C1 segment of cervical spinal cord (tissue), 14 donors: ENCODE measurements at regions not wholly inside any gene's neighbourhood (a gene's known extent, or its start where the extent isn't known, plus 50 kb on each side); places are given as distances from the start of the nearest gene placed in this dataset.
"Not testable (repeated sequence)": the region's sequence is repeated elsewhere in the genome, so short reads cannot be mapped to it uniquely, and the experiment has no call there.

Experiments
- DNase-seq, 14 donors: peaks; one replicate each; lab custom pipeline; 2025; lab: John Stamatoyannopoulos, UW

DNA sequence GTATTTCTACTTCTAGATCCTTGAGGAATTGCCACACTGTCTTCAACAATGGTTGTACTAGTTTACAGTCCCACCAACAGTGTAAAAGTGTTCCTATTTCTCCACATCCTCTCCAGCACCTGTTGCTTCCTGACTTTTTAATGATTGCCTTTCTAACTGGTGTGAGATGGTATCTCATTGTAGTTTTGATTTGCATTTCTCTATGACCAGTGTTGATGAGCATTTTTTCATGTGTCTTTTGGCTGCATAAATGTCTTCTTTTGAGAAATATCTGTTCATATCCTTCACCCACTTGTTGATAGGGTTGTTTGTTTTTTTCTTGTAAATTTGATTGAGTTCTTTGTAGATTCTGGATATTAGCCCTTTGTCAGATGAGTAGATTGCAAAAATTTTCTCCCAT is 1447.0 kb downstream of the ZPLD1 start:
- not testable (repeated sequence) for DNase-seq

DNA sequence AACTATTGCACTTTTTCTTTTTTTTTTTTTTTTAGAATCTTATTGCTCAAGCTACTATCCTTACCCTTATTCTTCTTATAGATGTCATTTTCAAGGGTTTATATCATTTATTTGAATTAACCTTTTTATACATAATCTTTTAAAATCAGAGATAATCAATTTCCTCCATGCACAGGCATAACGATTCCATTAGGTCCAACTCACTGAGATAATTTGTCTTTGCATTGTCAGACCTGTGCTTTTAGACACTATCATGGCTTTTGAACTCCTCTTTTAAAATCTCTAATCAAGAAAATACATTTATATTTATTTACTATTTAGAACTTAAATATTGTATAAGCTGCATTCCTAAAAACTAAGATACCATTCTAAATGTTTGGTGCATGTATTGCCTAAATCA is 1454.9 kb downstream of the ZPLD1 start:
- DNase-seq = no peak

DNA sequence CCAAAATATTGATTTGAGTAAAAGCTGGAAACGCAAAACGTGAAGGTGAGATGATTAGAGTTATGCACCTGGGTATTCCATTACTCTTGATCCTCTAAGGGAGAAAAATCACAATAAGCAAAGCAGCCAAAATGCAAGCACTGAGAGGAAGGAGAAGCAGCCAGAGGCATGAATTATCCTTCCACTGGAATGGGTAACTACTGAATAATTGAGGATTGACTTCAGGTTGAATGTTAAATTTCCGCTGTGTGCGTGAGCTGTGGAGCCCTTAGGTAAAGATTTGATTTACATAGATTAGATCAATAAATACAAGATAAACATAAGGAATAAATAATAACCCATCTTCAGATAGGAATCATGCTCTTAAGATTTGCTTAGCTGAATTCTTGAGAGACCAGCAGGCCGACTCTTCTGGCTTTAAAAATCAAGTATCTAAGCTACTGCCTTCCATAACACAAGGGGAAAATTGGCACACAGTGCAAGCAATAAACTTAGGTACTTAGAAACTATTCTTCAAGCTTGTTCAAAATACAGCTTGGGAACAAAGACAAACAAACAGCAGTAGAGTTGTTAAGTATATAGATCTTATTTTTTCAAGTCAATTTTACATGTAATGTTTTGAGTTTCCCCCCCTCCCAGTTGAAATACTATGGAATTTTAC is 1459.5 kb downstream of the ZPLD1 start:
- no peak for DNase-seq

DNA sequence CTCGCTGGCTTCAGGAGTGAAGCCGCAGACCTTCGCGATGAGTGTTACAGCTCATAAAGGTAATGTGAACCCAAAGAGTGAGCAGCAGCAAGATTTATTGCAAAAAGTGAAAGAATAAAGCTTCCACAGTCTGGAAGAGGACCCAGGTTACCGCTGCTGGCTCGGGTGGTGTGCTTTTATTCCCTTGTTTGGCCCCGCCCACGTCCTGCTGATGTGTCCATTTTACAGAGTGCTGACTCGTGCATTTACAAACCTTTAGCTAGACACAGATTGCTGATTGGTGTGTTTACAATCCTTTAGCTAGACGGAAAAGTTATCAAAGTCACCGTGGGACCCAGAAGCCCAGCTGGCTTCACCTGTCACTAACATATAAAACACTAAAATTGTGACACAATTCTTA is 1464.5 kb downstream of the ZPLD1 start:
- no peak for DNase-seq

DNA sequence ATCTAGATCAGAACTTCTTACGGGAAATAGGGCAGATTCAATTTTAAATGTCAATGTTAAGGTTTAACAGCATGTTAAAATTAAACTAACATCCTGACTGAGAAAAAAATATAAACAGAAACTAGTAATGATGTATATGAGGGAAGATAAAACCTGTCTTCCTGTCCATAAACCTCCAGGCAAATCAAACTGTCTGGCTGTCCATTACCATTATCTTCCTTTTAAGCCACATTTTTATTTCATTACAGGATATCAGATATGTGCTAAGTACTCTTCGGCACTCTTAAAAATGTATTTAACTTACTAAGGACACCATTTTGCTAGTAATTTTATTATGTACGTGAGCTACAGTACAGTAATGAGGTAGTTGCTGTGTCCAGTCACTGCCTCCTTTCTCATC is 1461.7 kb upstream of the ALCAM start:
- no peak for DNase-seq

DNA sequence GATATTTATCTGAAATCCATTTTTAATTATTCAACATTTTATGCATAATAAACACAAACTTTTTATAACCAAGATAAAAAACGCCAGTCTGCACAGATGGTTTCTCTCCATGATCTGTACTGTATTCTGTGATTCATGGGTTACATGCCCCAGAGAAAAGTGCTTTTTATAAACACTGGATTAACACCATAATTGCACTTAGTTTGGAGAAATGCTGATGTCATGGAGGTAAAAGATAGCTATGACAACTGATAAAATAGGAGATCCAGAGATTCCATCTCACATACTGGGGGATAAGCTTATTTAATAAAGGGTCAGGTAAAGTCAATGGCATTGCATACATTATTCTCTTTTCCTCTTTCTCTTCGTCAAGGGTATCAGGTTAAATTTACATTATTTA is 1460.4 kb upstream of the ALCAM start:
- DNase-seq = no peak

DNA sequence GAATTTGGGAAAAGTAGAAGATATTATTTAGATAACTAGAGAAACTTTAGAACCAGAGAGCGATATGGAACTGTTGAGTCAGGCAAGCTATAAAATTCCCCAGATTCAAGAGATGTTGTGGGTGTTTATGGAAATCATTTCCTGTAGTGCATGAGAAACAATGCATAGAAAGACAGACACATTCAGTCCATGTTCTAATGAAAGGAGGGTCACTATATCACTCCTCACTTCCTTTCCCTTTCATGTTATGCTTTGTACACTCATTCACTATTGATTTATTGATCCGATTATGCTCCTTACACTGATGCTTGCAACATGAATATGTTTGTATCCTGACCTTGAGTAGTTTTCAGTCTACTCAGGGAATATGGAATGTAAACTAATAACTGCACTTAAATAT is 1459.9 kb upstream of the ALCAM start:
- DNase-seq = no peak

DNA sequence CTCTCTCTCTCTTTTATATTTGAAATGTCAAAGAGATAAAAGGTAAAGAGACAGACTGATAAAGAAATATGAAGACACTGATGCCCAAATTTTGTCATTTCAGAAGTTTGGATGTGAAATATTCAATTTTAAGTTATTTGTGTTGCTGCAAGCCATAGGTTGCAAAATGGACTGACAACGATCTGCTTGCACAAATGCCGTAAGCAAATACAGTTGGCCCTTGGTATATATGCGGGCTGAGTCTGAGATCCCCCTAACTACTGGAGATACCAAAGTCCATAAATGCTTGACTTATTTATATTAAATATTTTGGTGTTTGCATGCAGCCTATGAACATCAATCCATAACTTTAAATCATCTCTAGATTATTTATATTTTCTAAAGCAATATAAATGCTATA is 1459.1 kb upstream of the ALCAM start:
- no peak for DNase-seq

DNA sequence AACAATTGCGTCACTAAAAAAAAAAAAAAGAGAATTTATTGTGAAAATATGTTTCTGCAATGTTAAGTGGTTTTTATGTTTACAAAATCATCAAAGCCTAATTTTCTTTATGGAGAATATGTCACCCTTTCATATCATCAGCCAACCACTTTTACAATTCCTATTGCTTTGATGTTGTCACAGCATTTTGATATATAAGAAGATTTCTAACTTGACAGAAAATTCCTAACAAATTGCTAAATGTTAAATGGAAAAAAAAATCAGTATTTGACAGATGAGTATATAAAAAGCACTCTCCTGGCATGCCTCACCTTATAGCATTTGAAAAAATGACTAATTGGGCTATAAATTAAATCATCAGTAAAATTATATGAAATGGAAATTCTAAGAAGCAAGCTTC is 1457.3 kb upstream of the ALCAM start:
- no peak for DNase-seq

DNA sequence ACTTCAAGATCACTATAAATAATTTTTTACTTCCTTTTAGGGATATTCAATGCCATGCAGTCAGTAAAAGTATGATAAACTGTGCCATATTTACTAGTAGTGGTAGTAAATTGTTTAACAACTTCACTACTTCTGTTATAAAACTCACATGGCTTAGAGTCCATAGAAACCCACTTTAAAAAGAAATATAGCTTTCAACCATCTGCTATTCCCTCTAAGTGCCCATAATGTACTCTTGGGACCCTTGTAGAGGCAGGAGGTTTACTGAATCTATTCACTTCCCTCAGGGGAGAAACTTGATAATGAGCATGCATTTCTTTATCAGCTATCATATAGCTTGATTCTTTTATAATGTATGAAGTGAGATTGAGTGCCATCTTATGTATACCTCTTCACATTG is 1448.4 kb upstream of the ALCAM start:
- no peak for DNase-seq

DNA sequence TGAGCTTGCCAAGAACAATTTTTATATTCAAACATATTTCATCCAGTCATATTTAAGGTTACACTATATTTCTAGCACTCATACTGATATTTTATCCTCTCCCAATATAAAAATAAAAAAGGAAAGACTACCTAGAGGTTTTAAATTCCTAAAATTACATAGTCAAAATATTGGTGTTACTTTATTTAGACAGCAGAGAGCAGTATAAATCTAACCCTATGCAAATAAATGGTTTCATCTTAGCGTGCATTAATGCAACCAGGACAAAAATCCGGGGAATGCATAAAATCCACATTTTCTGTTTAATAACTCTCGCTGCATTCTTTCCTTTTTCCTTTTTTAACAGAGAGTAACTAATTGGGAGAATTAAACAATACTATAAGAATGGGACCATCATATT is 1447.4 kb upstream of the ALCAM start:
- no peak for DNase-seq

DNA sequence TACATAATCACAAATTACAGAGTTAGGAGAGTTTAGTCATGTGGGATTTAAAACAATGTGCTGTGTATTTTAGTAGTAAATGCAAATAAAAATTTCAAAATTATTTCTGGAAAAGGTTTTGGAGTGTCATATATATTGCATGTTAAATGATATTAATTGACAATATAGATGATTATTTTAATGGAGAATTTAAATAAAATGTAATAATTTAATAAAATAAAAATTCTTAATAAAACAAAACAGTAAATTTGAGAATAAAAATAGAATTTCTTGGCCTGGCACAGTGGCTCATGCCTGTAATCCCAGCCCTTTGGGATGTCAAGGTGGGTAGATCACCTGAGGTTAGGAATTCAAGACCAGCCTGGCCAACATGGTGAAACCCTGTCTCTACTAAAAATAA is 1442.8 kb upstream of the ALCAM start:
- DNase-seq = no peak

DNA sequence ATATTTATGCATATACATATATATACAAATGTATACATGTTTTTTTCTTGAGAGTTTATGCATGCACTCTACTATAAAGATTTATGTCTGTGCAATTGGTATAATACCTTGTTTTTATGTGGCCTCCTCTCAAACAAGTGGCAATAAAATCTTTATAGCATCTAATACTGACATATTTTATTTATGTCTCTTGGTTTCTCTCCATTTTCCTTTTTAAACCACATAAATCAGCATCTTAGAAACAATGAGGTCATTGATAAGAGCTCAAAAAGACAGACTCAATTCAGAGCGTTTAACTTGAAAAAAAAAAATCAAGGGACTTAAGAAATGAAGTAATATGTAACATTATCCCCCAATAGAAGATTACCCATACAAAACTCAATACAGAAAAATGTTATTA is 1442.2 kb upstream of the ALCAM start:
- DNase-seq = no peak

DNA sequence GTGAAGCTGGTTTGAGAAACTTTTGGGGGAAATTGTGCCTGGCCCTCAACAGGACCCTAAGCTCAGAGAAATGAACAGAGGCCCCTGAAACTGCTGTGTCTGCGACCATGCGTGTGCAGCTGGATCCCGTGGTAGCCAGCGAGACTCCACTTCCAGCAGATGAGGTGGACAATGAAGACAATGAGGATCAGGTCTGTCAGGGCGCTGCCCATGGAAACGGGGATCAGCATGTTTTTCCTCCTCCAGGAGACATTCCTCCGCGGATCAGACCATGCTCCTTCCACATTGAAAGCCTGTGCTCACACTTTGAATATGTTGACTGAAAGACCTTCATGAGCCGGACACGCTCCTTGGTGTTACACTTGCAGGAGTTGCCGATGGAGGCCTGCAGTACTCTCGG is 1439.8 kb upstream of the ALCAM start:
- DNase-seq = no peak

DNA sequence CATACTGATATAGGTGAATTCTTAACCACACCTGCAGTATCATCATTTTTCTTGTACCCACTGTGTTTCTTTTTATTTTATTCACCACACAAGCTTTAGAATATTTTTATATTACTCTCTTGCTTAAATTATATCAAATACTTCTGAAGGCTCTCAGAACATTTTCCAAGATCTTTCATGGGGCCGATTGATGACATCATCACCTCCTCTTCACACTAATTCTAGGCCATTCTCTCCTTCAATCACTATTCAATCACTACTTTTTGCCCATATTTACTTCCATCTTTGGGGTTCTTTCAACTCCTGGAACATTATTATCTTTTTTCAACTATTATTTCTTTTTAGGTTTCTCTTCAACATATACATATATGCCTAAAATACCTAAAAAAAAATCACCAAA is 1438.8 kb upstream of the ALCAM start:
- no peak for DNase-seq

DNA sequence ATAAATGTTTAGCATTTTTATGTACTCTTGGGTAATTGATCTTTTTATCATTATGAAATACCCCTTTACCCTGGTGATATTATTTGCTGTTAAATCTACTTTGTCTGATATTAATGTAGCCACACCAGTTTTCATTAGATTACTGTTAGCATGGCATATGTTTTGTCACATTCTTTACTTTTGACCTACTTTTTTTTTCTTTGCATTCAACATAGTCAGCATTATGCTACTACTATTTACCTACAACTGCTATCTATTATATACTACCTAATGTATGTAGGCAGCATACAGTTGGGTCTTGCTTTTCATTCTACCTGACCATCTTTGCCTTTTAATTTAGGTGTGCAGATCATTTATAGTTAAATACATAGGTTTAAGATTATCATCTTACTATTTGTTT is 1429.6 kb upstream of the ALCAM start:
- no peak for DNase-seq

DNA sequence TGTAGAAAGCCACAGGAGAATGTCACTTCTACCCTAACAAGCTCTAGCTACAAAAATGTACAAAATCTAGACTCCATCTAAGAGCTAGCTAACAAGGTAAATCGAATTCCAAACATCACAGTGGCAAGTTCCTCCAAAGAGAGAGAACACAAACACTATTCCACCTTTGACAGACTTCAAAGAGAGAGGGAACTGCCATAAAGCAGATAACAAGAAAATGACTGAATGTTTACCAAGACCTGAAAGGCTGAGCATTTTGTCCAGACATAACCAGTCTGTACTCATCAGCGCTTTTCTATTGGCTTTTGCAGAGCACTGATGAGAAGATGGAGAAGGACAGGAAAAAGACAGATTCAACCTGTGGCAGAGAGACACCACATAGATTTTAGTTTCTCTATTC is 1419.6 kb upstream of the ALCAM start:
- no peak for DNase-seq

DNA sequence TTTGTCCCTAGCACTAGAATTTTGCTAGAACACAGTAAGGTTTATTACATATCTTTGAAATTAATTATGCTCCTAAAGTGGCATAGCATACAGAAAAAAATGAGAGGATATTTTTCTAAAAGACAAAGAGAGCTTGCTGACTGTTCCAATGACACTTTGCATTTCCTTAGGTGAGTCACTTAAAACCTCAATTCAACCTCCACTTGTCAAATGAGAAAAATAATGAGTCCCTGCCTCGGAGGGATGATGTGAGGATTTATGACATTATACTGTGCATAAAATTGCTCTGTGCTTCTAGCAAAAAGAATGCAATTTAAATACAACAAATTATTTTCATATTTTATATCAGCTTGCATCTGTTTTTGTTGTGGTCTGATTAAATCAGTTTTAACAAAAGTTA is 1417.0 kb upstream of the ALCAM start:
- no peak for DNase-seq

DNA sequence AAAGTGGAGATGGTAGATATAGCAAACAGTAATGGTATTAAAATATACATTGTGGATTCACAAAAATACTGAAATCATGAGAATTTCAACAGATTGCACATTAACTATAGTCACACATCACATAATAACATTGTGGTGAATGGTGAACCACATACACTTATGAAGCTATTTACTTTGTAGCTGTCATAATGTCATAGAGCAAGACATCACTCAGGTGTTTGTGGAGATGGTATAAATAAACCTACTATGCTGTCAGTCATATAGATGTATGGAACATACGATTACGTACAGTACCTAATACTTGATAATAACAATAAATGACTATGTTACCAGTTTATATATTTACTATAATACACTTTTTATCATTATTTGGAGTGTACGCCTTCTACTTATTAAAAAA is 1416.0 kb upstream of the ALCAM start:
- DNase-seq = no peak

DNA sequence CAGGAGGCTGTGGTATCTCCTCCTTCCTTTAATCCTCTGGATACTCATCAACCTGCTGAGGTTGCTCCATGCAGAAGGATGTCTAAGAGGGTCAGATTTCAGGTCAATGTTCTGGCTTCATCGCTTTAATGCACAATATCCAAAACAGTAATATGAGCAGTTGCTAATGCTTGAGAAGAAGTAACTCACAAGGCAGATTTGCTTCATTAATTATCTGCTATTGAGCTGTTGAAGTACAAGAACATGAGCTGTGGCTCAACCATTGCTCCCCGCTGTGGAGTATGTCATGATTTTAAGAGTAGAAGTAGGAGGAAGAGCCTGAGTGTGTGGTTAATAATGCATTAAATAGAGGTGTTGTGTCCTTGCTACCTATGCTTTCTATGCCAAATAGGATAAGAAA is 1412.9 kb upstream of the ALCAM start:
- no peak for DNase-seq

DNA sequence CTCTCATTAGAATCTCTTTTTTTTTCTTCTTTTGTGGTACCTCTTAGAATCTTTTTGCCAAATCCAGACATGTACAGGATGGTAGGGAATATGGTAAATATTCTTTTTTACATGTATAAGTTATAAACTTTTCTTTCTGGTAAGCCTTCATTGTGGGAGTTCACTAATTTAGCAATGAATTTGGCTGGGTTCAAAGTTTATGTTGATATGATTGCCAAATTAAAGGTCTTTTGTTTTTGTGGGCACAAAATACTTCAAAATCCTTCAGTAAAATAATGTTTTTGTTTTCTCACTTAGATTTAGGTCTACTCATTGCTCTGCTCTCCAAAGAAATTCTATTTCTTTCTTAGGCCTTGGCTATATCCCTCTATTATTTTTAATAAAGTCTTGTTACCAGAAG is 1405.9 kb upstream of the ALCAM start:
- DNase-seq = no peak

DNA sequence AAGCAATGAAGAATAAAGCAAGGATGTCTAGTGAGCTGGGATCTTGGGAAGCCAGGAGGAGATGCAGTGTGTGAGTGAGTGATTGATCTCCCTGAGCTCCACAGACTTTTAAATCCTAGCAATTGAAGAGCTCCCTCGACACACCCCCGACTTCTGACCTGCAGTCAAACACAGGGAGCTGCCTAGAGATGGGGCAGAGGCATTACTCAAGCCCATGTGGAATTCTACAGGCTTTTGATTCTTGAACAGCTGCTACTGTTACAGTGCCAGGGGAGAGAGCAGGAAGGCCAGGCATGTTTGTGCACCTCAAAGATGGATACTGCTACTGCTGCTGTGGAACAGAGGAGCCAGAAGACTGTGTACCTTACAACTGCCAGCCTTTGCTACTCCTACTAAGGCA is 1403.1 kb upstream of the ALCAM start:
- DNase-seq = no peak

DNA sequence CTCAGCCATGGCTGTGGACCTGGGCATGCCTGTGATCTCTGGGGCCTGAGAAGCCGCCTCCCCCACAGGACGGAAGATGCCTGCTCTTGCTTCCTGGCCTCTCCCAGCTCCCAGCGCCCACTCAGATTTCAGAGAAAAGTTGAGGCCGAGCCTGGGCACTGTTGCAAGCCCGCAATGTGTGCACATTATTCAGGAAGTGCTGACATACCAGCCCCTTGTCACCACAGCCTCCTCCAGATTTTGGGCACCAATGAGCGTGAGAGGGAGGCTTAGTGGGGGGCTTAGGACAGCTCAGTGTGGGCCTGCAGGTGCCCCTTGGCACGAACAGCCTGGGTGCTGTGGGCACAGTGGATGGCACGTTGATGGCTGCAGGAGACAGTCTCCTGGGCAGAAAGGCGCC is 1400.9 kb upstream of the ALCAM start:
- DNase-seq = no peak

DNA sequence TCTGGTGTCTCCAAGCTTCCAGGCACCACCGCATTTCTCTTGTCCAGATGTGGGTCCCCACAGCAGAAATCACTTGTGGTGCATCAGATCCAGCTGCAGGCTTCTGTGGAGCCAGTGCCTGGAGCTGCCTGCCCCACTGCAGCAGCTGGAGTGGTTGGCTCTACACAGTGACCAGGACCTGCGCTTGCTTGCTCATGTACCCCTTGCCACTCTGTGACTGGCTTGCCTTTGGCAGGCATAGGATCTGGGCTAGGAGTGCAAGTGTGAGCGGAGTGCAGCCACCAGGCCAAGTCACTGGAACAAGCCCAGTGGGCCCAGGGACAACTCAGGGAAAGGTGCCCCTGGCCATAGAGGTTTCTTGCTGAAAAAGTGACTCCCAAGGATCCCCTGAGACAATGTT is 1400.0 kb upstream of the ALCAM start:
- no peak for DNase-seq

DNA sequence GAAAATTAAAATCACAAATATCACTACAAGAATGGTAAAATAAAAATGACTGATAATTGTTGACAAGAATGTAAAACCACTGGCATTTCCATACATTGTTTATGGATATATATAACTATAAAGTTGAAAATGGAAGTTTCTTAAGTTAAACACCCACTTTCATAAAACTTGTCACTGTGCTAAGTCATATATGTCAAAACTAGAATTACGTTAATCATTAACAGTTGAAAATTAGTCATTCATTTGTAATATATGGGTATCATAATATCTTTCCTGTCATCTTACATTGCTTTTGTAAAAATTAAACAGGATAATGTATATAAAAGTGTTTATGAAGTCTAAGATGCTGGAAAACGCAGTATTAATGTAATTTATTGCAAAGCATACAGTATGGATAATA is 1398.6 kb upstream of the ALCAM start:
- no peak for DNase-seq
